H9 (cell line): ENCODE measurements at regions not wholly inside any gene's neighbourhood (a gene's known extent, or its start where the extent isn't known, plus 50 kb on each side); places are given as distances from the start of the nearest gene placed in this dataset.

ENCODE experiments used
- DNase-seq: peaks from one replicate; pipeline ENCODE4 v3.0.0-alpha.2; 2017
- H2AFZ ChIP-seq: one replicate; pipeline ENCODE4 v1.6.1; 2013; ENCODE audit warnings: mild to moderate bottlenecking, low read length, control low read depth, moderate library complexity
- H2AK5ac ChIP-seq: 2 replicates; pipeline ENCODE4 v1.6.1; 2013; ENCODE audit warnings: low read length, control low read depth, mixed read lengths; ENCODE audit not compliant: insufficient read length
- H2BK120ac ChIP-seq: one replicate; pipeline ENCODE4 v1.6.1; 2013; ENCODE audit warnings: low read depth, mild to moderate bottlenecking, low read length, control low read depth, inconsistent platforms; ENCODE audit not compliant: poor library complexity, severe bottlenecking
- H2BK12ac ChIP-seq: 2 replicates; pipeline ENCODE4 v1.6.1; 2013; ENCODE audit warnings: low read length, control low read depth, mixed read lengths, low read depth; ENCODE audit not compliant: insufficient read length
- H2BK15ac ChIP-seq: 2 replicates; pipeline ENCODE4 v1.6.1; 2013; ENCODE audit warnings: low read depth, low read length, control low read depth
- H2BK20ac ChIP-seq: one replicate; pipeline ENCODE4 v1.6.1; 2013; ENCODE audit warnings: low read depth, mild to moderate bottlenecking, low read length, control low read depth, inconsistent platforms; ENCODE audit not compliant: poor library complexity, severe bottlenecking
- H2BK5ac ChIP-seq: 2 replicates; pipeline ENCODE4 v1.6.1; 2013; ENCODE audit warnings: low read length, control low read depth, mixed read lengths; ENCODE audit not compliant: insufficient read length
- H3K14ac ChIP-seq: 2 replicates; pipeline ENCODE4 v1.6.1; 2013; ENCODE audit warnings: low read length, control low read depth; ENCODE audit not compliant: insufficient read depth
- H3K18ac ChIP-seq: 2 replicates; pipeline ENCODE4 v1.6.1; 2013; ENCODE audit warnings: low read depth, mild to moderate bottlenecking, mixed read lengths, low read length, control low read depth; ENCODE audit not compliant: insufficient read length
- H3K23ac ChIP-seq: 2 replicates; pipeline ENCODE4 v1.6.1; 2013; ENCODE audit warnings: low read length, control low read depth, mixed read lengths, low read depth; ENCODE audit not compliant: insufficient read length
- H3K23me2 ChIP-seq: 2 replicates; pipeline ENCODE4 v1.6.1; 2013; ENCODE audit warnings: low read depth, mild to moderate bottlenecking, mixed read lengths, low read length, control low read depth; ENCODE audit not compliant: insufficient read length, poor library complexity, severe bottlenecking
- H3K27ac ChIP-seq: 2 replicates; pipeline ENCODE4 v1.5.1; 2013; ENCODE audit warnings: low read length, control low read depth, mixed read lengths, low read depth; ENCODE audit not compliant: insufficient read length
- H3K27me3 ChIP-seq: 2 replicates; pipeline ENCODE4 v1.6.1; 2013; ENCODE audit warnings: low read length, control low read depth, inconsistent platforms; ENCODE audit not compliant: insufficient read depth
- H3K4ac ChIP-seq: 2 replicates; pipeline ENCODE4 v1.6.1; 2013; ENCODE audit warnings: low read depth, mild to moderate bottlenecking, control low read depth, inconsistent platforms, low read length, moderate library complexity
- H3K4me1 ChIP-seq: 2 replicates; pipeline ENCODE4 v1.6.1; 2013; ENCODE audit warnings: low read length, control low read depth, inconsistent platforms; ENCODE audit not compliant: insufficient read depth
- H3K4me2 ChIP-seq: 2 replicates; pipeline ENCODE4 v1.6.1; 2013; ENCODE audit warnings: low read length, control low read depth, mixed read lengths; ENCODE audit not compliant: insufficient read length, insufficient read depth
- H3K56ac ChIP-seq: 2 replicates; pipeline ENCODE4 v1.6.1; 2013; ENCODE audit warnings: low read depth, mild to moderate bottlenecking, mixed read lengths, low read length, control low read depth; ENCODE audit not compliant: insufficient read length
- H3K79me1 ChIP-seq: 2 replicates; pipeline ENCODE4 v1.6.1; 2013; ENCODE audit warnings: low read depth, mild to moderate bottlenecking, moderate library complexity, low read length, control low read depth, inconsistent platforms; ENCODE audit not compliant: insufficient read depth, poor library complexity, severe bottlenecking
- H3K79me2 ChIP-seq: 2 replicates; pipeline ENCODE4 v1.6.1; 2013; ENCODE audit warnings: low read length, control low read depth, inconsistent platforms; ENCODE audit not compliant: insufficient read depth
- H3K9ac ChIP-seq: 2 replicates; pipeline ENCODE4 v1.6.1; 2013; ENCODE audit warnings: low read length, control low read depth, mixed read lengths; ENCODE audit not compliant: insufficient read length; ENCODE audit errors: extremely low read depth
- H3K9me3 ChIP-seq: one replicate; pipeline ENCODE4 v1.6.1; 2013; ENCODE audit warnings: low read depth, low read length, inconsistent platforms; ENCODE audit not compliant: control insufficient read depth
- H3T11ph ChIP-seq: one replicate; pipeline ENCODE4 v1.6.1; 2013; ENCODE audit warnings: mild to moderate bottlenecking, low read length, control low read depth, inconsistent platforms
- H4K20me1 ChIP-seq: one replicate; pipeline ENCODE4 v1.6.1; 2013; ENCODE audit not compliant: control insufficient read depth, insufficient read length, insufficient read depth
- H4K5ac ChIP-seq: 2 replicates; pipeline ENCODE4 v1.6.1; 2013; ENCODE audit warnings: low read depth, mild to moderate bottlenecking, mixed read lengths, low read length, control low read depth; ENCODE audit not compliant: insufficient read length
- H4K8ac ChIP-seq: replicated peaks from 2 replicates; pipeline ENCODE4 v1.6.1; 2013; ENCODE audit warnings: low read length, control low read depth, mixed read lengths, low read depth; ENCODE audit not compliant: insufficient read length
- H4K91ac ChIP-seq: 2 replicates; pipeline ENCODE4 v1.6.1; 2013; ENCODE audit warnings: low read depth, mild to moderate bottlenecking, moderate library complexity, mixed read lengths, low read length, control low read depth; ENCODE audit not compliant: insufficient read length
- H3K27ac Mint-ChIP-seq, 3 experiments: 2 replicates in 2 of 3; 3 replicates in 1 of 3; pipeline ENCODE4 v1.8.0; 2020 to 2021; ENCODE audit warnings: mixed read lengths in 3 of 3, mild to moderate bottlenecking in 1 of 3, moderate library complexity in 1 of 3
- H3K27me3 Mint-ChIP-seq: 2 replicates; pipeline ENCODE4 v1.8.0; 2021; ENCODE audit warnings: low read depth, mild to moderate bottlenecking, moderate library complexity, mixed read lengths
- H3K36me3 Mint-ChIP-seq, 3 experiments: 2 replicates in 2 of 3; 3 replicates in 1 of 3; pipeline ENCODE4 v1.8.0; 2020 to 2021; ENCODE audit warnings: low read depth in 3 of 3, mixed read lengths in 3 of 3; ENCODE audit not compliant: insufficient read depth in 1 of 3
- H3K4me1 Mint-ChIP-seq, 2 experiments: 2 replicates each; pipeline ENCODE4 v1.8.0; 2020; ENCODE audit warnings: mixed read lengths in 2 of 2
- H3K4me3 Mint-ChIP-seq, 2 experiments: 2 replicates in 1 of 2; 3 replicates in 1 of 2; pipeline ENCODE4 v1.8.0; 2020 to 2021; ENCODE audit warnings: mild to moderate bottlenecking in 2 of 2, mixed read lengths in 2 of 2, moderate library complexity in 1 of 2
- H3K9me3 Mint-ChIP-seq, 2 experiments: 2 replicates in 1 of 2; 3 replicates in 1 of 2; pipeline ENCODE4 v1.8.0; 2020; ENCODE audit warnings: mild to moderate bottlenecking in 2 of 2, mixed read lengths in 2 of 2, moderate library complexity in 1 of 2
- WGBS: extraction: QIAGEN DNeasy Blood & Tissue Kit; methylation state at CpG from one replicate; pipeline ENCODE4 v1.1.7; 2013; ENCODE audit warnings: missing lambda C conversion rate, low lambda C conversion rate, mixed read lengths; ENCODE audit not compliant: insufficient read length; ENCODE audit errors: extremely low coverage; 5-methylcytosine and 5-hydroxymethylcytosine counted together
- TF ChIP-seq, protein P1 (sequence below): fragments of 200-600 bp; sonication (generic); conservative IDR thresholded peaks from 3 replicates; pipeline ENCODE4 v1.8.0; 2021; ENCODE audit warnings: antibody characterized with exemption, mild to moderate bottlenecking

DNA sequence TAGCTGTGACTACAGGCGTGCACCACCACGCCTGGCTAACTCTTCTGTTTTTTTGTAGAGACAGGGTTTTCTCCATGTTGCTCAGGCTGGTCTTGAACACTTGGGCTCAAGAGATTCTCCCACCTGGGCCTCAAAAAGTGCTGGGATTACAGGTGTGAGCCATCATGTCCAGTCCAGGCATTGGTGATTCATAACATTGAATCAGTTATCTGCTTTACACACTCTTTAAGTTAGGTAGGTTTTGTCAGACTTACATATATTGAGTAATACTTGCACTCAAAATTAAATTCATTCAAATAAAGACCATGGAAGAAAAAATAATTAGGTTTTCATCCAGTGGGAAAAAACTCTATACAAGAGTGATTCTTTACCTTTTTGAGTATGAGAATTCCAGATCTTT, 93.2 kb upstream of the XPO1 start:
- Histone ChIP-seq H2BK5ac (no peak overlapping the region), H3K4ac (no peak overlapping the region), H3K79me1 (no peaks in the 10 kb centered on the region), H4K20me1 (no peaks in the 10 kb centered on the region), H3K4me2 (no peak overlapping the region), H3K9me3 (no peaks in the 10 kb centered on the region), H4K8ac (no peak overlapping the region), H3K27ac (no peak overlapping the region), H3K79me2 (no peaks in the 10 kb centered on the region), H3K23ac (no peak overlapping the region), H2AFZ (no peak overlapping the region), H2BK15ac (no peak overlapping the region), H3K56ac (no peak overlapping the region), H3K27me3 (no peaks in the 10 kb centered on the region), H3K14ac (no peak overlapping the region), H2BK12ac (no peak overlapping the region), H2BK120ac (no peak overlapping the region), H3K23me2 (no peaks in the 10 kb centered on the region), H3K9ac (no peak overlapping the region), H2AK5ac (no peak overlapping the region), H3T11ph (no peak overlapping the region), H4K5ac (no peak overlapping the region), H3K4me1 (no peaks in the 10 kb centered on the region; the same call in none of the 2 replicates), H4K91ac (no peak overlapping the region), H3K18ac (no peak overlapping the region), H2BK20ac (no peak overlapping the region)
- no peaks in the 10 kb centered on the region for H3K36me3 Mint-ChIP-seq
- TF ChIP-seq, protein P1, sequence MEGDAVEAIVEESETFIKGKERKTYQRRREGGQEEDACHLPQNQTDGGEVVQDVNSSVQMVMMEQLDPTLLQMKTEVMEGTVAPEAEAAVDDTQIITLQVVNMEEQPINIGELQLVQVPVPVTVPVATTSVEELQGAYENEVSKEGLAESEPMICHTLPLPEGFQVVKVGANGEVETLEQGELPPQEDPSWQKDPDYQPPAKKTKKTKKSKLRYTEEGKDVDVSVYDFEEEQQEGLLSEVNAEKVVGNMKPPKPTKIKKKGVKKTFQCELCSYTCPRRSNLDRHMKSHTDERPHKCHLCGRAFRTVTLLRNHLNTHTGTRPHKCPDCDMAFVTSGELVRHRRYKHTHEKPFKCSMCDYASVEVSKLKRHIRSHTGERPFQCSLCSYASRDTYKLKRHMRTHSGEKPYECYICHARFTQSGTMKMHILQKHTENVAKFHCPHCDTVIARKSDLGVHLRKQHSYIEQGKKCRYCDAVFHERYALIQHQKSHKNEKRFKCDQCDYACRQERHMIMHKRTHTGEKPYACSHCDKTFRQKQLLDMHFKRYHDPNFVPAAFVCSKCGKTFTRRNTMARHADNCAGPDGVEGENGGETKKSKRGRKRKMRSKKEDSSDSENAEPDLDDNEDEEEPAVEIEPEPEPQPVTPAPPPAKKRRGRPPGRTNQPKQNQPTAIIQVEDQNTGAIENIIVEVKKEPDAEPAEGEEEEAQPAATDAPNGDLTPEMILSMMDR: no peak
- DNase-seq: no peak
- peak overlapping the region in 1 of 3 experiments; percentile 76; a peak in 1 of 7 replicates for H3K27ac Mint-ChIP-seq
- H3K9me3 Mint-ChIP-seq: no peaks in the 10 kb centered on the region
- WGBS: no CpG with 5 or more reads among the region's 2 CpGs
- no peak overlapping the region for H3K4me3 Mint-ChIP-seq
- H3K4me1 Mint-ChIP-seq: peaks cover 38 to 40% of the 10 kb centered on the region in 2 experiments
- no peaks in the 10 kb centered on the region; the same call in 1 of the 2 replicates for H3K27me3 Mint-ChIP-seq
